ENCODE measurements at regions not wholly inside any gene's neighbourhood (a gene's known extent, or its start where the extent isn't known, plus 50 kb on each side); places are given as distances from the start of the nearest gene placed in this dataset.

DNA sequence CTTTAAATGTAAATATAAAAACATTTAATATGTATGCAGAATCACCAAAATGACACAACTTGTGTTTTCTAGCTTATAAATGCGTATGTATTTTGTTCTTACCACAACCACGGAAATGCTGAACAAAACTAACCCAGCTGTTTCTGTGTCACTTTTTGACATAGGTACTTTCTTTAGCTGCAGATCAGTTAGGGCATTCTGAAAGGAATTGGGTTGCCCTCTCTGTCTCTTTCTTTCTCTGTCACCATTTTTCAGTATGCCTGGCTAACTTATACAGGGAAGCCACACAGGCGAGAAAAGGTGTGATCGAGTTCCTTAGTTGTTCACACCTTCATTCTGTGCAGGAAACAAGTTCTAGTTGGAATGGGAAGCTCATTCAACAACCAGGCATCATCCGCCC is 72.6 kb upstream of the ARGLU1 start:
- ChIA-PET RAD21 (ENCODE audit: low non-redundant PET in 1 of 2, low total read pairs in 2 of 2, uncharacterized antibody in 2 of 2, unreplicated experiment in 2 of 2) (no interaction called here), POLR2A (no interaction called here), CTCF (no interaction called here)
- Histone ChIP-seq H3K36me3 (ENCODE audit: control insufficient read depth in 1 of 2, insufficient read depth in 2 of 2, low read length in 2 of 2) (no peaks in the 10 kb centered on the region), H3K27ac (ENCODE audit: low read depth, low read length) (no peak overlapping the region), H3K79me2 (ENCODE audit: insufficient read depth, low read length) (no peaks in the 10 kb centered on the region), H4K20me1 (ENCODE audit: insufficient read depth) (no peaks in the 10 kb centered on the region; the same call in 1 of the 2 replicates), H3K9ac (ENCODE audit: low read length) (no peak overlapping the region), H2AFZ (ENCODE audit: low read depth, low read length, poor library complexity, severe bottlenecking) (no peak overlapping the region), H3K4me1 (ENCODE audit: control insufficient read depth in 1 of 2, insufficient read depth in 2 of 2, low read length in 2 of 2) (no peaks in the 10 kb centered on the region), H3K4me2 (ENCODE audit: low read length) (no peak overlapping the region), H3K4me3 (replicated peaks in 1 of 2; ENCODE audit: low read depth in 1 of 2, low read length in 2 of 2) (no peak overlapping the region), H3K9me3 (ENCODE audit: control insufficient read depth in 1 of 2, insufficient read depth in 1 of 2, low read depth in 1 of 2, low read length in 2 of 2) (no peaks in the 10 kb centered on the region), H3K9me2 (ENCODE audit: insufficient read depth) (no peaks in the 10 kb centered on the region), H3K27me3 (ENCODE audit: insufficient read depth, low read length) (peaks cover 3% of the 10 kb centered on the region; the same call in 1 of the 2 replicates)
- intact Hi-C loops (cut with micrococcal nuclease), result no loop called here
- BruUV-seq (replicated peaks), result no TSS peak
- TF ChIP-seq FOSL1 (IDR thresholded peaks at IDR 0.05; ENCODE audit: low read depth), result no peak
- TF ChIP-seq TCF7L2 (IDR thresholded peaks at IDR 0.05; ENCODE audit: borderline replicate concordance, extremely low read depth, insufficient read depth, insufficient read length), result no peak
- TF ChIP-seq JUND (IDR thresholded peaks at IDR 0.05), result no peak
- TF ChIP-seq SIN3A (IDR thresholded peaks at IDR 0.05; ENCODE audit: low read depth), result no peak
- TF ChIP-seq CEBPB (IDR thresholded peaks at IDR 0.05; ENCODE audit: low read depth), result no peak
- no peak for TF ChIP-seq ZFX (IDR thresholded peaks at IDR 0.05)
- no peak for TF ChIP-seq POLR2A (IDR thresholded peaks at IDR 0.05; ENCODE audit: borderline replicate concordance, extremely low read depth, insufficient read depth, insufficient read length)
- no peak for TF ChIP-seq EZH2 (IDR thresholded peaks at IDR 0.05)
- TF ChIP-seq, protein P1, sequence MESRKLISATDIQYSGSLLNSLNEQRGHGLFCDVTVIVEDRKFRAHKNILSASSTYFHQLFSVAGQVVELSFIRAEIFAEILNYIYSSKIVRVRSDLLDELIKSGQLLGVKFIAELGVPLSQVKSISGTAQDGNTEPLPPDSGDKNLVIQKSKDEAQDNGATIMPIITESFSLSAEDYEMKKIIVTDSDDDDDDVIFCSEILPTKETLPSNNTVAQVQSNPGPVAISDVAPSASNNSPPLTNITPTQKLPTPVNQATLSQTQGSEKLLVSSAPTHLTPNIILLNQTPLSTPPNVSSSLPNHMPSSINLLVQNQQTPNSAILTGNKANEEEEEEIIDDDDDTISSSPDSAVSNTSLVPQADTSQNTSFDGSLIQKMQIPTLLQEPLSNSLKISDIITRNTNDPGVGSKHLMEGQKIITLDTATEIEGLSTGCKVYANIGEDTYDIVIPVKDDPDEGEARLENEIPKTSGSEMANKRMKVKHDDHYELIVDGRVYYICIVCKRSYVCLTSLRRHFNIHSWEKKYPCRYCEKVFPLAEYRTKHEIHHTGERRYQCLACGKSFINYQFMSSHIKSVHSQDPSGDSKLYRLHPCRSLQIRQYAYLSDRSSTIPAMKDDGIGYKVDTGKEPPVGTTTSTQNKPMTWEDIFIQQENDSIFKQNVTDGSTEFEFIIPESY (IDR thresholded peaks at IDR 0.05; ENCODE audit: extremely low read depth, insufficient replicate concordance, low read length), result no peak
- TF ChIP-seq ELF1 (IDR thresholded peaks at IDR 0.05; ENCODE audit: borderline replicate concordance, low read depth), result no peak
- no peak for TF ChIP-seq YY1 (IDR thresholded peaks at IDR 0.05; ENCODE audit: extremely low read depth, insufficient replicate concordance, low read depth, low read length)
- TF ChIP-seq, protein P2, sequence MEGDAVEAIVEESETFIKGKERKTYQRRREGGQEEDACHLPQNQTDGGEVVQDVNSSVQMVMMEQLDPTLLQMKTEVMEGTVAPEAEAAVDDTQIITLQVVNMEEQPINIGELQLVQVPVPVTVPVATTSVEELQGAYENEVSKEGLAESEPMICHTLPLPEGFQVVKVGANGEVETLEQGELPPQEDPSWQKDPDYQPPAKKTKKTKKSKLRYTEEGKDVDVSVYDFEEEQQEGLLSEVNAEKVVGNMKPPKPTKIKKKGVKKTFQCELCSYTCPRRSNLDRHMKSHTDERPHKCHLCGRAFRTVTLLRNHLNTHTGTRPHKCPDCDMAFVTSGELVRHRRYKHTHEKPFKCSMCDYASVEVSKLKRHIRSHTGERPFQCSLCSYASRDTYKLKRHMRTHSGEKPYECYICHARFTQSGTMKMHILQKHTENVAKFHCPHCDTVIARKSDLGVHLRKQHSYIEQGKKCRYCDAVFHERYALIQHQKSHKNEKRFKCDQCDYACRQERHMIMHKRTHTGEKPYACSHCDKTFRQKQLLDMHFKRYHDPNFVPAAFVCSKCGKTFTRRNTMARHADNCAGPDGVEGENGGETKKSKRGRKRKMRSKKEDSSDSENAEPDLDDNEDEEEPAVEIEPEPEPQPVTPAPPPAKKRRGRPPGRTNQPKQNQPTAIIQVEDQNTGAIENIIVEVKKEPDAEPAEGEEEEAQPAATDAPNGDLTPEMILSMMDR (IDR thresholded peaks at IDR 0.05 in 2 of 3, conservative IDR thresholded peaks at IDR 0.05 in 1 of 3; ENCODE audit: borderline replicate concordance in 1 of 3, insufficient read depth in 1 of 3, low read depth in 2 of 3, low read length in 2 of 3), result no peak
- TF ChIP-seq EZH2phosphoT487 (IDR thresholded peaks at IDR 0.05; ENCODE audit: borderline replicate concordance), result no peak
- TF ChIP-seq SRF (IDR thresholded peaks at IDR 0.05; ENCODE audit: low read depth), result no peak
- TF ChIP-seq ZNF274 (IDR thresholded peaks at IDR 0.05; ENCODE audit: low read depth, low read length), result no peak
- no peak for DNase-seq (ENCODE audit: low read depth, low spot score)
- ATAC-seq, result no peak
